ENCODE measurements at regions not wholly inside any gene's neighbourhood (a gene's known extent, or its start where the extent isn't known, plus 50 kb on each side); places are given as distances from the start of the nearest gene placed in this dataset.

DNA sequence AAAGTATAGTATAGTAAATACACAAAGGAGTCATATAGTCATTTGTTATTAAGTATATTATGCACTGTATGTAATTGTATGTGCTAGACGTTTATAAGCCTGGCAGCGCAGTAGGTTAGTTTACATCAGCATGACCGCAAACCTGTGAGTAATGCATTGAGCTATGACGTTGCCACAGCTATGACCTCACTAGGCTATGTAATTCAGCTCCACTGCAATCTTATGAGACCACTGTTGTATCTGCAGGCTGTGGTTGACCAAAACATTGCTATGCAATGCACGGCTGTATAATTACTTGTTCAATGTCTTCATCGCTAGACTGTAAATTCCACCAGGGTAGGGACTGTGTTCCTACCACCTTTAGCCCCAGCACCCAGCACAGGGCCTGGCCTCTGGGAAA lies 53.2 kb upstream of the VASH1 start:
- no peak overlapping the region for H3K27ac ChIP-seq (ENCODE audit: low read depth in 2 of 2, low read length in 1 of 2)
- no peaks in the 10 kb centered on the region for H3K9me2 ChIP-seq
- WGBS (ENCODE audit: low lambda C conversion rate): 71% methylated on average over 6 of the region's 6 CpGs
- no peak overlapping the region for H3K9ac ChIP-seq
- no peak overlapping the region for H2AFZ ChIP-seq (ENCODE audit: low read depth)
- no peak overlapping the region for H3K4me2 ChIP-seq
- TF ChIP-seq SMC3 (IDR thresholded peaks at IDR 0.05; ENCODE audit: low read depth, low read length) (no peak), USF2 (IDR thresholded peaks at IDR 0.05; ENCODE audit: borderline replicate concordance, low read depth, low read length) (no peak), RXRA (IDR thresholded peaks at IDR 0.05; ENCODE audit: borderline replicate concordance, low read depth) (no peak), PBX3 (IDR thresholded peaks at IDR 0.05) (no peak), EP300 (IDR thresholded peaks at IDR 0.05; ENCODE audit: borderline replicate concordance in 1 of 2, low read depth in 1 of 2, low read length in 1 of 2) (no peak), NFIC (IDR thresholded peaks at IDR 0.05; ENCODE audit: borderline replicate concordance) (no peak), FOXM1 (IDR thresholded peaks at IDR 0.05; ENCODE audit: low read depth) (no peak), TEAD4 (IDR thresholded peaks at IDR 0.05; ENCODE audit: borderline replicate concordance, insufficient read depth) (no peak), SIN3A (IDR thresholded peaks at IDR 0.05; ENCODE audit: borderline replicate concordance, low read depth, low read length) (no peak), NRF1 (IDR thresholded peaks at IDR 0.05; ENCODE audit: low read depth, low read length) (no peak), CTCF (IDR thresholded peaks at IDR 0.05) (no peak), RAD21 (IDR thresholded peaks at IDR 0.05; ENCODE audit: low read length) (no peak), EZH2phosphoT487 (IDR thresholded peaks at IDR 0.05; ENCODE audit: borderline replicate concordance, low read depth) (no peak), MXI1 (IDR thresholded peaks at IDR 0.05; ENCODE audit: low read depth, low read length) (no peak)
- TF ChIP-seq, protein P1, sequence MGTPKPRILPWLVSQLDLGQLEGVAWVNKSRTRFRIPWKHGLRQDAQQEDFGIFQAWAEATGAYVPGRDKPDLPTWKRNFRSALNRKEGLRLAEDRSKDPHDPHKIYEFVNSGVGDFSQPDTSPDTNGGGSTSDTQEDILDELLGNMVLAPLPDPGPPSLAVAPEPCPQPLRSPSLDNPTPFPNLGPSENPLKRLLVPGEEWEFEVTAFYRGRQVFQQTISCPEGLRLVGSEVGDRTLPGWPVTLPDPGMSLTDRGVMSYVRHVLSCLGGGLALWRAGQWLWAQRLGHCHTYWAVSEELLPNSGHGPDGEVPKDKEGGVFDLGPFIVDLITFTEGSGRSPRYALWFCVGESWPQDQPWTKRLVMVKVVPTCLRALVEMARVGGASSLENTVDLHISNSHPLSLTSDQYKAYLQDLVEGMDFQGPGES (IDR thresholded peaks at IDR 0.05; ENCODE audit: low read depth, low read length): no peak
- no peak for DNase-seq
- no peaks in the 10 kb centered on the region for H3K27me3 ChIP-seq (ENCODE audit: insufficient read depth)
- H3K4me1 ChIP-seq (ENCODE audit: control insufficient read depth in 1 of 2, insufficient read depth in 2 of 2, low read depth in 1 of 2, low read length in 1 of 2): no peaks in the 10 kb centered on the region
- H3K9me3 ChIP-seq: no peaks in the 10 kb centered on the region
- H3K4me3 ChIP-seq (ENCODE audit: low read depth in 2 of 2, low read length in 1 of 2): no peak overlapping the region
- no peaks in the 10 kb centered on the region for H3F3A ChIP-seq (replicated peaks; ENCODE audit: insufficient read depth)
- ChIA-PET POLR2A (no interaction called here), CTCF (interaction anchor here (1.0 to 10.2 kb wide), 10 partner anchors 11 to 385 kb away, joined by 3 to 147 read pairs (median 6); partner anchors contain the start of gene ANGEL1)
- H3K79me2 ChIP-seq (ENCODE audit: insufficient read depth): no peaks in the 10 kb centered on the region
- H4K20me1 ChIP-seq (ENCODE audit: insufficient read depth): no peaks in the 10 kb centered on the region
- no peaks in the 10 kb centered on the region for H3K36me3 ChIP-seq (replicated peaks in 1 of 2; ENCODE audit: control insufficient read depth in 1 of 2, insufficient read depth in 2 of 2, low read length in 1 of 2)
